GM23248 (cell line): ENCODE measurements at regions not wholly inside any gene's neighbourhood (a gene's known extent, or its start where the extent isn't known, plus 50 kb on each side); places are given as distances from the start of the nearest gene placed in this dataset.
"Not testable (repeated sequence)": the region's sequence is repeated elsewhere in the genome, so short reads cannot be mapped to it uniquely, and the experiment has no call there.

Experiments used
- DNase-seq: peaks from one replicate; pipeline ENCODE4 v3.0.0-alpha.2; 2015
- H2AFZ ChIP-seq: fragments of 200-600 bp; sonication (generic); 2 replicates; pipeline ENCODE4 v1.6.1; 2016; ENCODE audit warnings: antibody characterized with exemption
- H3F3A ChIP-seq: fragments of 200-600 bp; sonication (generic); 2 replicates; pipeline ENCODE4 v1.6.1; 2016; ENCODE audit warnings: mild to moderate bottlenecking, antibody characterized with exemption, mixed run types; ENCODE audit not compliant: insufficient read depth
- H3K27ac ChIP-seq: fragments of 200-600 bp; sonication (generic); 2 replicates; pipeline ENCODE4 v1.5.1; 2016; ENCODE audit warnings: mild to moderate bottlenecking
- H3K27me3 ChIP-seq: fragments of 200-600 bp; sonication (generic); replicated peaks from 2 replicates; pipeline ENCODE4 v1.6.1; 2016; ENCODE audit warnings: mild to moderate bottlenecking; ENCODE audit not compliant: insufficient read depth
- H3K36me3 ChIP-seq: fragments of 200-600 bp; sonication (generic); 2 replicates; pipeline ENCODE4 v1.6.1; 2016; ENCODE audit warnings: low read depth, mild to moderate bottlenecking
- H3K4me1 ChIP-seq: fragments of 200-600 bp; sonication (generic); 2 replicates; pipeline ENCODE4 v1.6.1; 2016; ENCODE audit warnings: mild to moderate bottlenecking; ENCODE audit not compliant: insufficient read depth
- H3K4me2 ChIP-seq: fragments of 200-600 bp; sonication (generic); one replicate; pipeline ENCODE4 v1.6.1; 2016; ENCODE audit warnings: mild to moderate bottlenecking; ENCODE audit not compliant: unreplicated experiment
- H3K4me3 ChIP-seq: fragments of 200-600 bp; sonication (generic); 2 replicates; pipeline ENCODE4 v1.5.1; 2016; ENCODE audit warnings: mild to moderate bottlenecking
- H3K79me2 ChIP-seq: fragments of 200-600 bp; sonication (generic); 2 replicates; pipeline ENCODE4 v1.6.1; 2016; ENCODE audit warnings: mild to moderate bottlenecking; ENCODE audit not compliant: insufficient read depth
- H3K9ac ChIP-seq: fragments of 200-600 bp; sonication (generic); 2 replicates; pipeline ENCODE4 v1.6.1; 2016; ENCODE audit warnings: mild to moderate bottlenecking
- H3K9me2 ChIP-seq: fragments of 200-600 bp; sonication (generic); 2 replicates; pipeline ENCODE4 v1.6.1; 2016; ENCODE audit warnings: mixed run types, mild to moderate bottlenecking, moderate library complexity; ENCODE audit not compliant: insufficient read depth
- H3K9me3 ChIP-seq: fragments of 200-600 bp; sonication (generic); one replicate; pipeline ENCODE4 v1.6.1; 2017; ENCODE audit warnings: low read depth
- H4K20me1 ChIP-seq: fragments of 200-600 bp; sonication (generic); 2 replicates; pipeline ENCODE4 v1.6.0; 2016; ENCODE audit not compliant: insufficient read depth
- EZH2 ChIP-seq: fragments of 200-600 bp; sonication (generic); IDR thresholded peaks from 2 replicates; pipeline ENCODE4 v1.6.1; 2018; ENCODE audit warnings: antibody characterized with exemption, mild to moderate bottlenecking; ENCODE audit not compliant: insufficient read depth, poor library complexity, severe bottlenecking
- EZH2phosphoT487 ChIP-seq: fragments of 200-600 bp; sonication (generic); IDR thresholded peaks from 2 replicates; pipeline ENCODE4 v1.6.1; 2018; ENCODE audit warnings: antibody characterized with exemption, moderate library complexity, mild to moderate bottlenecking, low read depth; ENCODE audit not compliant: insufficient read depth
- WGBS, 2 experiments: methylation state at CpG; one replicate each; pipeline ENCODE4 v1.1.6; 2015 to 2017; ENCODE audit warnings: low lambda C conversion rate in 2 of 2, low coverage in 1 of 2; ENCODE audit errors: missing lambda C conversion rate in 2 of 2; 5-methylcytosine and 5-hydroxymethylcytosine counted together
- in situ Hi-C: fragments of 300-500 bp; cut with MboI; formaldehyde crosslinking; loops from 2 replicates; pipeline ENCODE4 v1.15.0; 2020

DNA sequence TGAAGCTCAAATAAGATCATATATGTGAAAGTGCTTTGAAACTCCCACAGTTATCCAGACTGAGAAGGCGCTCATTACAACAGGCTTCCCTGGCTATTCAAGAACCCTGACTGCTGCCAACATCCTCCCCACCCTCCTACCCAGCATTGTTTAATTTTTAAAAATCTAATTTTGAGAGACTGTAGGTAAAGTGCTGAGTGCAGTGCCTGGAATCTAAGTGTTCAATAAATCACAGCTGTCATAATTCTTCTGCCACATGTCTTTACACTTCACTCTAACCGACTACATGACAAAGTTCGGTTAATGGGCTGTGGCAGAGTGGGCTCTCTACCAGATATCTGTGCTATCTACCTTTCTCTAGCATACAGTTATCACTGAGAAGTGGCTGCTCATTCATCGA lies 255.6 kb upstream of the C9orf72 start:
- Histone ChIP-seq H3K27ac (no peak overlapping the region), H3K9me2 (no peaks in the 10 kb centered on the region), H3K9me3 (no peaks in the 10 kb centered on the region), H2AFZ (no peak overlapping the region), H3K79me2 (no peaks in the 10 kb centered on the region), H4K20me1 (no peaks in the 10 kb centered on the region), H3K4me2 (no peak overlapping the region), H3K36me3 (no peaks in the 10 kb centered on the region), H3K4me3 (no peak overlapping the region), H3K9ac (no peak overlapping the region), H3F3A (no peaks in the 10 kb centered on the region), H3K27me3 (no peaks in the 10 kb centered on the region), H3K4me1 (no peaks in the 10 kb centered on the region)
- 48 to 49% methylated on average over 4 of the region's 4 CpGs for whole genome bisulfite sequencing, 2 experiments
- no peak for TF ChIP-seq EZH2phosphoT487
- no peak for TF ChIP-seq EZH2
- no peak for DNase-seq
- in situ Hi-C loops: no loop called here

DNA sequence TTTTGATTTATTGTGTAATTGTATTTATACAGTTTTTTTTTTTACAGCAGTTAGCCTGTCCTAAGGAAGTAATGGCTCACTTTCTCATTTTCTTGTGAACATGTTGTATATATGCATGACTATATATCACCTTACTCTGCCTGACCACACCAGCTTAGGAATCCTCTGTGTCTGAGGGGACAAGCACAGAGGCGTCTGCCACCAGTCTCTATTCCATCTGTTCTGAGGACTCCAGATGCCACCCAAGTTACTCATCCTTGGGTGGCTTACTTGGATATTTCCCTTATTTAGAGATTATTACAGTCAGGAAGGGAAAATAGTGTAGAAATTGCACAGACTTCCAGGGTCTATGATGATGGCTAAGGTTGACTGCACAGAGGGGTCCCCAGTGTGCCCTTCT lies 256.3 kb upstream of the C9orf72 start:
- no peak for DNase-seq
- H3F3A ChIP-seq: no peaks in the 10 kb centered on the region
- H3K27me3 ChIP-seq: no peaks in the 10 kb centered on the region
- no peaks in the 10 kb centered on the region for H3K9me3 ChIP-seq
- H3K79me2 ChIP-seq: no peaks in the 10 kb centered on the region
- WGBS, 2 experiments: 0 to 8% methylated on average over 1 of the region's 1 CpG
- in situ Hi-C loops: no loop called here
- no peak overlapping the region for H3K27ac ChIP-seq
- no peak overlapping the region for H2AFZ ChIP-seq
- no peak overlapping the region for H3K4me2 ChIP-seq
- no peaks in the 10 kb centered on the region for H3K36me3 ChIP-seq
- H3K9ac ChIP-seq: no peak overlapping the region
- no peaks in the 10 kb centered on the region for H4K20me1 ChIP-seq
- H3K4me3 ChIP-seq: no peak overlapping the region
- H3K4me1 ChIP-seq: no peaks in the 10 kb centered on the region
- no peaks in the 10 kb centered on the region for H3K9me2 ChIP-seq
- TF ChIP-seq EZH2phosphoT487: no peak
- no peak for TF ChIP-seq EZH2

DNA sequence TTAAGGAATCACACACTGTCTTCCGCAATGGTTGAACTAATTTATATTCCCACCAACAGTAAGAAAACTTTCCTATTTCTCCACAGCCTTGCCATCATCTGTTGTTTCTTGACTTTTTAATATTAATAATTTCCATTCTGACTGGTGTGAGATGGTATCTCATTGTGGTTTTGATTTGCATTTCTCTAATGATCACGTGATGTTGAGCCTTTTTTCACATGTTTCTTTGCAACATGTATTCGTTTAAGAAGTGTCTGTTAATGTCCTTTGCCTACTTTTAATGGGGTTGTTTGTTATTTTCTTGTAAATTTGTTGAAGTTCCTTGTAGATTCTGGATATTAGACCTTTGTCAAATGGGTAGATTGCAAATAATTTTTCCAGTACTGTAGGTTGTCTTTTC lies 258.8 kb upstream of the C9orf72 start:
- H3K4me1 ChIP-seq, H3K27me3 ChIP-seq, H3K4me2 ChIP-seq, H3K4me3 ChIP-seq, H3K27ac ChIP-seq, H3K9ac ChIP-seq, H2AFZ ChIP-seq, in situ Hi-C loops, H3K79me2 ChIP-seq, H3K9me3 ChIP-seq, DNase-seq, H3K36me3 ChIP-seq, H3K9me2 ChIP-seq, H3F3A ChIP-seq, H4K20me1 ChIP-seq: not testable (repeated sequence)
- 36 to 44% methylated on average over 3 of the region's 3 CpGs for WGBS, 2 experiments

DNA sequence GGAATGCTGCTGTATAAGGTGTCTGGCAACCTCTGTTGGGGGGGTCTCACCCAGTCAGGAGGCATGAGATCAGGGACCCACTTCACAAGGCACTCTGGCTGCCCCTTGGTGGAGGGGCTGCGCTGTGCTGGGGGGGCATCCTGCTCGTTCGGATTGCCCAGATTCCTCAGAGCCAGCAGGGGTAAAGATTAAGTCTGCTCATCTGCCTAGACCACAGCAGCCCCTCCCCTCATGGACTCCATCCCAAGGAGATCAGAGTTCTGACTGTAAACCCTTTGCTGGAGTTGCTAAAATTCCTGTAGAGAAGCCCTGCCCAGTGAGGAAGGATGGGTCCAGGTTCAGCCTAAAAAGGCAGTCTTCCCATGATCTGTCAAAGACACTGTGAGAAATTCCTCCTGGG lies 262.0 kb upstream of the C9orf72 start:
- H3K4me1 ChIP-seq: no peaks in the 10 kb centered on the region
- TF ChIP-seq EZH2 (no peak), EZH2phosphoT487 (no peak)
- in situ Hi-C loops: no loop called here
- H3K27ac ChIP-seq: no peak overlapping the region
- H3K4me3 ChIP-seq: no peak overlapping the region
- no peak overlapping the region for H3K4me2 ChIP-seq
- H4K20me1 ChIP-seq: no peaks in the 10 kb centered on the region
- no peaks in the 10 kb centered on the region for H3K79me2 ChIP-seq
- no peak overlapping the region for H3K9ac ChIP-seq
- H3K27me3 ChIP-seq: no peaks in the 10 kb centered on the region
- H3K9me3 ChIP-seq: no peaks in the 10 kb centered on the region
- no peak overlapping the region for H2AFZ ChIP-seq
- DNase-seq: no peak
- no peaks in the 10 kb centered on the region for H3F3A ChIP-seq
- H3K9me2 ChIP-seq: no peaks in the 10 kb centered on the region
- 84% methylated on average over 3 of the region's 3 CpGs for WGBS, 2 experiments
- no peaks in the 10 kb centered on the region for H3K36me3 ChIP-seq

DNA sequence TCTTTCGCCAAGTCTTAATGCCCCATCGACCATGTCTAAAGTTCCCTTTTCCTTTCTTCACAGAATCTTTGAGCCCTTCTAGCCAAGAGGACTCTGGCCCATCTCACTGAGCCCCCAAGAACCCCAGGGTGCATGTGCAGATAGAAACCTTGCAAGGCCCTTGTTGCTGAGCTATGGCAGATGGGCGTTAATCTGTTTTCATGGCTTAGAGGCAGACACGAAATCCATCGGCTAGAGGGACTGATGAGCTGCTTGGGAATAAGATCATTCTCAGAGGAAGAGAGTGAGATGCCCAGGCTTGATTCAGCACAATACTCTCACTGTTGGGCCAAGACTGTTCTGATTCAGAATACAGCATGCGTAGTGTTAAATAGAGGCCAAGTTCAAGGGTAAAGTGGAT lies 262.5 kb upstream of the C9orf72 start:
- Histone ChIP-seq H3K4me1 (no peaks in the 10 kb centered on the region), H3K27me3 (no peaks in the 10 kb centered on the region), H3K9me3 (no peaks in the 10 kb centered on the region), H3F3A (no peaks in the 10 kb centered on the region), H3K4me2 (no peak overlapping the region), H3K4me3 (no peak overlapping the region), H3K27ac (no peak overlapping the region), H4K20me1 (no peaks in the 10 kb centered on the region), H3K36me3 (no peaks in the 10 kb centered on the region), H3K9me2 (no peaks in the 10 kb centered on the region), H3K79me2 (no peaks in the 10 kb centered on the region), H3K9ac (no peak overlapping the region), H2AFZ (no peak overlapping the region)
- WGBS, 2 experiments: 72% methylated on average over 6 of the region's 6 CpGs
- in situ Hi-C loops: no loop called here
- DNase-seq: no peak
- no peak for TF ChIP-seq EZH2phosphoT487
- no peak for TF ChIP-seq EZH2
